SK-N-SH treated with all-trans-retinoic acid at 6 μM for 48 hours (cell line): ENCODE measurements at regions not wholly inside any gene's neighbourhood (a gene's known extent, or its start where the extent isn't known, plus 50 kb on each side); places are given as distances from the start of the nearest gene placed in this dataset.

Experiments
- CSRNP3 ChIP-seq: fragments of 250-450 bp; sonication (Bioruptor Pico); IDR thresholded peaks from 2 replicates; pipeline ENCODE4 v1.5.1; 2021; ENCODE audit warnings: mild to moderate bottlenecking, moderate library complexity
- ISL1 ChIP-seq: fragments of 250-450 bp; sonication (Bioruptor Pico); IDR thresholded peaks from 2 replicates; pipeline ENCODE4 v2.1.2; 2022; ENCODE audit warnings: mild to moderate bottlenecking, moderate library complexity
- POU6F1 ChIP-seq: fragments of 250-450 bp; sonication (Bioruptor Pico); IDR thresholded peaks from 2 replicates; pipeline ENCODE4 v1.8.0; 2021; ENCODE audit warnings: low read depth, mild to moderate bottlenecking, moderate library complexity, borderline replicate concordance
- ZC3H10 ChIP-seq: fragments of 250-450 bp; sonication (Bioruptor Pico); IDR thresholded peaks from 2 replicates; pipeline ENCODE4 v1.5.1; 2021; ENCODE audit warnings: mild to moderate bottlenecking, moderate library complexity
- ZNF70 ChIP-seq: fragments of 450-650 bp; formaldehyde crosslinking; IDR thresholded peaks from 2 replicates; pipeline ENCODE4 v1.5.0; 2020; ENCODE audit warnings: mild to moderate bottlenecking, moderate library complexity

GRCh38 chr6:121816906-121817540, 381.6 kb downstream of the GJA1 start:
- no peak for TF ChIP-seq ZC3H10 (CRISPR knock-in tag)
- TF ChIP-seq ISL1, result no peak
- TF ChIP-seq ZNF70 (CRISPR knock-in tag), result no peak
- TF ChIP-seq CSRNP3 (CRISPR knock-in tag), result no peak
- no peak for TF ChIP-seq POU6F1 (CRISPR knock-in tag)
